Jurkat, Clone E6-1 (cell line): ENCODE measurements at regions not wholly inside any gene's neighbourhood (a gene's known extent, or its start where the extent isn't known, plus 50 kb on each side); places are given as distances from the start of the nearest gene placed in this dataset.

ENCODE experiments used
- DNase-seq: peaks from one replicate; pipeline ENCODE4 v3.0.0-alpha.2; 2011; ENCODE audit warnings: low read depth, low spot score
- H3K4me3 ChIP-seq: 2 replicates; pipeline ENCODE4 v1.5.1; 2011; ENCODE audit warnings: mild to moderate bottlenecking, low read length, control low read depth, moderate library complexity

DNA sequence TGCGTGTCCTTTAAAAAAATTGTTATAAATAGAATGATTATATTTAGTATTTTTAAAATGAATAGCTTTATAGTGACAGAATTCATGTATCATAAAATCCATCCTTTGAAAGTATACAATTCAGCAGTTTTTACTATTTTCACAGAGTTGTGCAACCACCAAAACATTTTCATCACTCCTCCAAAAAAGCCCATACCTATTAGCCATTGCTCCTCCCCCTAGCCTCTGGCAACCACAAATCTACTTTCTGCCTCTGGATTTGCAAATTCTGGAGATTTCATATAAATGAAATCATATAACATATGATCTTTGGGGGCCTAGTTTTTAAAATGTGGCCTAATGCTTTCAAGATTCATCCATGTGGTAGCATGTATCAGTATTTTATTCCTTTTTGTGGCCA lies 117.9 kb upstream of the MED13L start:
- no peak overlapping the region for H3K4me3 ChIP-seq

DNA sequence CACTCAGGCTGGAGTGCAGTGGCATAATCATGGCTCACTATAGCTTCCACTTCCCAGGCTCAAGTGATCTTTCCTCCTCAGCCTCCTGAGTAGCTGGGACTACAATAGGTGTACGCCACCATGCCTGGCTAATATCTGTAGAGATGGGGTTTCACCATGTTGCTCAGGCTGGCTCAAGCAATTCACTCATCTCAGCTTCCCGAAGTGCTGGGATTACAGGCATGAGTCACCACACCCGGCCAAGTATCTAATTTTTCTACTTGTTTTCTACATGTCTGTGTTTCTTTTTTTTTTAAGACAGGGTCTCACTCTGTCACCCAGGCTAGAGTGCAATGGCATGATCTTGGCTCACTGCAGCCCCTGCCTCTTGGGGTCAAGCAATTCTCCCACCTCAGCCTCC lies 119.7 kb upstream of the MED13L start:
- no peak for DNase-seq
- H3K4me3 ChIP-seq = no peak overlapping the region

More for the DNA sequence above, 117.9 kb upstream of the MED13L start:
- DNase-seq = no peak

DNA sequence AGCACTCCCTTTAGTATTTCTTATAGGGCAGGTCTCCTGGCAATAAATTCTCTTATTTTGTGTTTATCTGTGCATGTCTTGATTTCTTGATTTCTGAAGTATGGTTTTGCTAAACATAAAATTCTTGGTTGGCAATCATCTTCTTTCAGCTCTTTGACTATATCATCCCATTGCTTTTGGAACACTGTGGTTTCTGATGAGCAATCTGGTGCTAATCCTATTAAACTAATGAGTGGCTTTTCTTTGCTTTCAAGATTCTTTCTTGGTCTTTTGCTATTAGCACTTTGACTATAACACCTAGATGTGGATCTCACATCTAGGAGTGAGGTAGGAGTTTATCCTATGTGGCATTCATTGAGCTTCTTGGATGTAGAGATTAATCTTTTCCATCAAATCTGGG lies 120.7 kb upstream of the MED13L start:
- DNase-seq = no peak
- H3K4me3 ChIP-seq = no peak overlapping the region

DNA sequence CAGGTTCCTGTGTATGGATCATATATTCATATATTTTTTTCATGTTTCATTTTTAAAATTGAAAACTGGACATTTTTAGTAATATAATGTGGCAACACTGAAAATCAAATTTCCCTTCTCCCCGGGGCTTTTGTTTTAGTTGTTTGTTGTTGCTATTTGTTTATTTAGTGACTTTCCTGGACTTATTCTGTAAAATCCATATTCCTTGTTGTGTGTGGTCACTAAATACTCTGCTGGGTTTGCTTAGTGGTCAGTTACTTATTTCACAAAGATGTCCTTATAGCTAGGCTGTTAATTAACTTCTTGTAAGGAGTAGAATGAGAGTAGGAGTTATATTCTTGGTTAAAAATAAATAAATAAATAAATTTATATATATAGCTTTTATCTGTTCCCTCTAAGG lies 121.6 kb upstream of the MED13L start:
- H3K4me3 ChIP-seq = no peak overlapping the region

DNA sequence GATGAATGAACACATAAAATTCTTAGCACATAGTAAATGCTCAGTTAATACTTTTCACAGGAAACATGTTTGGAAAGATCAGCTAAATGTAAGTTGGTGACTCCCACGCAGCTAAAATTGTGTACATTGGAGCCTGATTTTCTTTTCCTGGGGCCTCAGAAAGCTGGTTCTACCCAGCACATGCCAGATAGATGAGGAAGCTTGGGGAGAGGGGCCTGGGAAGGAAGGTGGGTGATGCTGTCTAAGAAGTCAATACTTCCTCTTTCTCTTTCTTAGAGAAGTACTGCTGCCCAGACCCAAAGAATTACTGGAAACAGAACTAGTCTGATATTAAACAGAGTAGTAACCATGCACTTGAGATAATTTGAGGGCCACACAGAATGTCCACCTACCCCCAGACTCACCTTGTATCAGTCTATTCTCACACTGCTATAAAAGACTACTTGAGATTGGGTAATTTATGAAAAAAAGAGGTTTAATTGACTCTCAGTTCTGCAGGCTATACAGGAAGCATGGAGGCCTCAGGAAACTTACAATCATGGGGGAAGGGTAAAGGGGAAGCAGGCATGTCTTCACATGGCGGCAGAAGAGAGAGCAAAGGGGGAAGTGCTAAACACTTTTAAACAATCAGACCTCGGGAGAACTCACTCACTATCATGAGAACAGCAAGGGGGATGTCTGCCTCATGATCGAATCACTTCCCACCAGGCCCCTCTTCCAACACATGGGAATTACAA lies 123.3 kb upstream of the MED13L start:
- no peak for DNase-seq

More for the DNA sequence above, 121.6 kb upstream of the MED13L start:
- no peak for DNase-seq

DNA sequence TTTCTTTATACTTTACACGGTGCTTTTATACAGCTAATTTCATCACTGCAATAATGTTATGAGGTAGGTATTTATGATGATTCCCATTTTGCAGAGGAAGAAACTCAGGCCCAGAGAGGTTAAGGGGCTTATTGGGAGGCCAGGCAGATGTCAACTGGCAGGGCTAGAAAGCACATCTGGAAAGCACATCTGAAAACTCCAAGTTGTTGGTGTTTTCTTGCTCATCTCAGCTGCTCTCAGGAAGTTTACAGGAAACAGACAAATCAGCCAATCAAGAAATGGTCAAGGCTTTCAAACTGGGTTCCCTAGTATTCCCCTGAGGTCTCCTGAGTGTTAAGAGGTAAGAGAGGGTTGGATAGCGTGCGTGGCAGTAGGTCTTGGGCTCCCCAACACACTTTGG lies 124.1 kb upstream of the MED13L start:
- no peak overlapping the region for H3K4me3 ChIP-seq
- no peak for DNase-seq

More for the DNA sequence above, 123.3 kb upstream of the MED13L start:
- H3K4me3 ChIP-seq = no peak overlapping the region

DNA sequence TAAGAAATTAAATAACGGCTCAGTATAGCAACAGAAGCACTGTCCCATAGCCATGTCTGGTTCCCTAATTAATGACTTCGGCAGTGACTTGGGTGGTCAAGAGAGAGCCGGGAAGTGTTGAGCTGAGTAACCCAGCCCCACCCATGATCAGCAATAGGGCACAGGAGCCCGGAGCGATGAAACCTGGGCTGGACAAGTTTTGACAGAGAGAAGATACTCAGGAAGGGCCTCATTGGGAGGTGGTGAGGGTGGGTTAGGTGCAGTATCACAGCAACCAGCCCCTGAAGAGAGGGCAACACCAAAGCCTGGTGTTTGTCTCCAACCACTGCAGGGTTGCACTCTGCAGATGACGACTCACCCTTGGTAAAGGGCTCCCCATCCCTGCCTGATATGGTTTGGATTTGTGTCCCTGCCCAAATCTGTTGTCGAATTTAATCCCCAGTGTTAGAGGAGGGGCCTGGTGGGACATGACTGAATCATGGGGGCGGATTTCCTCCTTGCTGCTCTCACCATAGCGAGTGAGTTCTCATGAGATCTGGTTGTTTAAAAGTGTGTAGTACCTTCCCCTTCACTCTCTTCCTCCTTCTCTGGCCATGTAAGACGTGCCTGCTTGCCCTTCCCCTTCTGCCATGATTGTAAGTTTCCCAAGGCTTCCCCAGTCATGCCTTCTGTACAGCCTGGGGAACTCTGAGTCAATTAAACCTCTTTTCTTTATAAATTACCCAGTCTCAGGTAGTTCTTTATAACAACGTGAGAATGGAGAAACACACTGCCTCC lies 124.9 kb upstream of the MED13L start:
- H3K4me3 ChIP-seq = no peak overlapping the region
- DNase-seq = no peak

DNA sequence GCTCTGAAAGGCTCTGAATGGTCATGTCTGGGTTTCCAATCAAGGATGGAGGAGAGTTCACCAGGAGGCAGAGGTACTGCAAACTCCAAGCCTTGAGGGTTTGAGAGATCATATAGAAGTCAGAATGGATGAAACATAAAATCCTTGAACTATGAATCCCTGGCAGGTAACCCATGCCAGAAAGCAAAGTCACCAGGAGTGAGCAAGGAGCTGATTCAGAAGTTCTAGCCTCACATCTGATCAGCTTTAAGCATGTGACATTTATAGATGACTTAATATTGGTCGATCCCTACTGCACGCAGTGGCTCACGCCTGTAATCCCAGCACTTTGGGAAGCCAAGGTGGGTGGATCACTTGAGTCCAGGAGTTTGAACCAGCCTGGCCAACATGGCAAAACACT lies 126.1 kb upstream of the MED13L start:
- no peak for DNase-seq
- no peak overlapping the region for H3K4me3 ChIP-seq

DNA sequence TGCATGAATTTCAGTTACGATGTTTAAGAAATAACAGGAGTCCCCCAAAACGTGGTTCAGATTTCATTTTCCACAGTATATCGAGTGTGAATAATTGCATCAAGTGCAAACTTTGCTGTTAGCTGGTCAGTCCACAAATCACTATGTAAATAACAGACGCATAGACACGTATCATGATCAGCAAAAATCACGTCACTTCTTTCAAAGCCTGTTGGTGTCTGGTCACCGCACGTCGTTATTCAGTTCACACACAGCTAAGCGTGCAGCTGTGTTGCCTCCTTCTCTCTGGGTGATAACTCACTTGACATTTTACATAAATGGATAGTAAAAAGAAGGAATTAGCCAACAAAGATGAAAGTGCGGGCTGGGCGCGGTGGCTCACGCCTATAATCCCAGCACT lies 126.8 kb upstream of the MED13L start:
- no peak overlapping the region for H3K4me3 ChIP-seq

DNA sequence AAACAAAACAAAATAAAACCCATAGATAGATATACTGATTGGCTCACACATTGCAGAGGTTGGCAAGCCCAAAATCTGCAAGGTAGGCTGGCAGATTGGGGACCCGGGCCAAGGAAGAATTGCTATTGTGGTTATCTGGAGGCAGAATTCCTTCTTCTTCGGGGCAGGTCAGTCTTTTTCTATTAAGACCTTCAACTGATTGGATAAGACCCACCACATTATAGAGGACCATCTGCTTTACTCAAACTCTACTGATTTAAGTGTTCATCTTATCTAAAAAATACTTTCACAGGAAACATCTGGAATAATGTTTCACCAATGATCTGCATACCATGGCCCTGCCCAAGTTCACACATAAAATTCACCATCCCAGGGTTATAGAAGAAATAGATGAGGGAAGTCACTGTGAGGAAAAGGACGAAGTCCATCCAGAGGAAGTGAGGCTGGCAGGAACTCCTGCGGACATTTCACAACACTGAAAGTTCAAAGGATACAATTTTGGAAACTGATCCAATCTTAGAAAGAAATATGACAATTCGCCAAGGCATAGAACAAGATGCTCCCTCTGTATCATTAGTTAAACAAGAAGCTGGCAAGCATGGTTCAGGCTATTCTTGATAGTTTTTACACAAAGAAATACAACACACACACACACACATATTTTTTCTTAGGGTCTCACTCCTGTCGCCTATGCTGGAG lies 127.6 kb upstream of the MED13L start:
- no peak overlapping the region for H3K4me3 ChIP-seq
- no peak for DNase-seq

More for the DNA sequence above, 126.8 kb upstream of the MED13L start:
- no peak for DNase-seq

DNA sequence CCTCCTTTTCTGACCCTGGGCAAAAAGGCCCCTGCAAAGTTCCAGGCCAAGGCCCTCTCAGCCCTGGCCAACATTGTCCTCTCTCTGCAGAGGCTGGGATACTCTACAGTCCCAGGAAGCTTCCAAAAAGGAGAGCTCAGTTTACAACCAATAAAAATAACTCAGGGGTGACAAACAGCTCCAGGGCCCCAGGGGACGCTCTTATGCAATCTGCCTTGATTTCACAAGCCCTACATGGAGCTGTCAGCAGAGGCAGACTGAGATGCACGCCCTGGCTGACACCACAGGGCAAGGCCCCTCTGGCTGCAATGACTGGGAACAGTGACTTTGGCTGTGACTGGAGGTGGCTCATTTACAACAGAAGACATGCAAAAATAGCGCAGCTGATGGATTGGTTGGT lies 129.0 kb upstream of the MED13L start:
- no peak overlapping the region for H3K4me3 ChIP-seq
- peak; percentile 11 for DNase-seq

DNA sequence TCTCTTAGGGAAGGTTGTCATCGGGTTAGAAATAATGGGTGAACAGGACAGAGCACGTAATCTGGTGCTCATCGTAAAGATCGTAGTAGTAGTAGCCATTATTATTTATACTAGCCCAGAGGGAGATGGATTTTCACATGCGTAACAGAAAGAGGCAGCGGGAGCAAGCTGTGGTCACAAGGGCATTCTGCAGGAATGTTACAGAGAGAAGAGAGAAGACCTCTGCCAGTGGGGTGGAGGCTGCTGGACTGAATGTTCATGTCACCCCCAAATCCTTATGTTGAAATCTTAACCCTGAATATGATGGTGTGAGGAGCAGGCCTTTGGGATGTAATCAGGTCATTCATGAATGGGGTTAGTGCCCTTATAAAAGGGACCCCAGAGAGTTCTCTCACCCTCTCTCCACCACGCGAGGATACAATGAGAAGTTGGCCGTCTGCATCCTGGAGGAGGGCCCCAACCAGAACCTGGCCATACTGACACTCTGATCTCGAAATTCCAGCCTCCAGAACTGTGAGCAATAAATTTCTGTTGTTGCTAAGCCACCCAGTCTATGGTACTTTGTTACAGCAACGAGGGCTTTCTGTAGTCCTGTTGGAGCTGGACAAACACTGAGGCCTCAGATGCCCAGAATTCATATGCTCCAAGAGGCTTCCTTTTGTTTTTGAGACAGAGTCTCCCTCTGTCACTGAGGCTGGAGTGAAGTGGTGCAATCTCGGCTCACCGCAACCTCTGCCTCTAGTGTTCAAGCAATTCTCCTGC lies 131.2 kb upstream of the MED13L start:
- DNase-seq = no peak

DNA sequence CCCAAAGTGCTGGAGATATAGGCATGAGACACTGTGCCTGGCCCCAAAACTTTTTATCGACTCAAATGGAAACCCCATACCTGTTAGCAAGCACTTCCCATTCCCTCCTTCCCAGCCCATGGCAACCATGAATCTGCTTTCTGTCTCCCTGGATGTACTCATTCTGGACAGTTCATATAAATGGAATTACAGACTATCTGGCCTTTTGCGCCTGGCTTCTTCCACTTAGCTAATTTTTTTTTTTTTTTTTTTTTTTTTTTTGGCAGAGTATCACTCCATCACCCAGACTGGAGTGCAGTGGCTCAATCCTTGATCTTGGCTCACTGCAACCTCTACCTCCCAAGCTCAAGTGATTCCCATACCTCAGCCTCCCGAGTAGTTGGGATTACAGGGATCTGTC lies 134.5 kb upstream of the MED13L start:
- DNase-seq = no peak
- H3K4me3 ChIP-seq = no peak overlapping the region

More for the DNA sequence above, 131.2 kb upstream of the MED13L start:
- H3K4me3 ChIP-seq = no peak overlapping the region

DNA sequence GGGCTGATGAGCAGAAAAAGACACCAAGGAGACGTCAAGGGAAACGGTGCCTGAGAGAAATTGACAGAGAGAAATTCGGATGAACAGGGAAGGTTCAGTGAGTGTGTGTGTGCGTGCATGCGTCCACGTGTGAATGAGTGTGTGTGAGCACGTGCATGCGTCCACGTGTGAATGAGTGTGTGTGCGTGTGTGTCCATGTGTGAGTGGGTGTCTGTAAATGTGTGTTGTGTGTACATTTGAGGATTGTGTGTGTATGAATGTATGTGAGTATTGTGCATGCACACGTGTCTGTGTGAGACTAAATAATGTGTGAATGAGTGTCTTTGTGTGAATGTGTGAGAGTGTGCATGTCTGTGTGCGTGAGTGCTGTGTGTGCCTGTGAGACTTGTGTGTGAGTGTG lies 137.4 kb upstream of the MED13L start:
- DNase-seq = no peak
- H3K4me3 ChIP-seq = no peak overlapping the region

DNA sequence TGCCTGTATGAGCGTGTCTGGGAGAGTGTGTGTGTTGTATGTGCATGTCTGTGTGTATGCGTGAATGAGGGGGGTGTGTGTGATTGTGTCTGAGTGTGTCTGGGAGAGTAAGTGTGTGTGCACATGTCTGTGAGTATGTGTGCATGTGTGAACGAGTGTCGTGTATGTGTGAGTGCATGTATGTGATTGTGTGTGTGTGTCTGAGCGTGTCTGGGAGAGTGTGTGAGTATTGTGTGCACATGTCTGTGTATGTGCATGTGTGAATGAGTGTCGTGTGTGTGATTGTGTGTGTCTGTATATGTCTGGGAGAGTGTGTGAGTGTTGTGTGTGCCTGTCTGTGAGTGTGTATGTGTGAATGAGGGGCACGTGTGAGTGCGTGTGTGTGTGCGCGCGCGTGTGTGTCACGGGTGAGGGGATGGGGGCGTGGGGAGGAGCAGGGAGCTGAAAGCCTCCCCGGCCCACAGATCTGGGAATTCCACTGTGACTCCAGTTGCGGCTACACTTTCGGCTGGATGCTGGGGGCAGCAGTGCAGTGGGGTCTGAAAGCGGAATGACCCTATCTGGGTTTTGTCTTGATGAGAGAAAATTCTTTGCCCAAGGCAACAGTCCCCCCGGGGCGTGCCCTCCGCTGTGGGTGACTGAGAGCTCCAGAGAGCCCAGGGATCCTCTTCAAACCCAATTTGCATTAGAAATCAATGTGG lies 138.1 kb upstream of the MED13L start:
- no peak overlapping the region for H3K4me3 ChIP-seq
- no peak for DNase-seq

DNA sequence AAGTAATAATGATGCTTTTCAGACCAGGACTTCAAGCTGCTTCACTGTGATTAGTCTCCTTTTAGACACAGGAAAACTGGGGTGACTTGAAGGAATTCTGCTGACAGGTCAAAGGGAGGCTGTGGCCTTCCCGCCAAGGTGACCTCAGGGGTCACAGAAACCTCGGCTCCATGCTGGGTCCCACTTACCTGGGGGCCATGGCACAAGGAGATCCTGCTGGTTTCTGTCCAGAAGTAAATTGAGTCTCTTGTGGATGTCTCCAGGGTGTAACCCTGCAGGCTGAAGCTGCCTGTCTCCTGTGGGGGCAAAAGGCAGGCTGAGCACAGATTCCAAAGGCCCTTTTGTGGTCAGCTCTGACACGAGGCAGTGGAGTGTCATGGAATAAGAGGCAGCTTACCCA lies 138.7 kb upstream of the MED13L start:
- DNase-seq = no peak
- H3K4me3 ChIP-seq = no peak overlapping the region

DNA sequence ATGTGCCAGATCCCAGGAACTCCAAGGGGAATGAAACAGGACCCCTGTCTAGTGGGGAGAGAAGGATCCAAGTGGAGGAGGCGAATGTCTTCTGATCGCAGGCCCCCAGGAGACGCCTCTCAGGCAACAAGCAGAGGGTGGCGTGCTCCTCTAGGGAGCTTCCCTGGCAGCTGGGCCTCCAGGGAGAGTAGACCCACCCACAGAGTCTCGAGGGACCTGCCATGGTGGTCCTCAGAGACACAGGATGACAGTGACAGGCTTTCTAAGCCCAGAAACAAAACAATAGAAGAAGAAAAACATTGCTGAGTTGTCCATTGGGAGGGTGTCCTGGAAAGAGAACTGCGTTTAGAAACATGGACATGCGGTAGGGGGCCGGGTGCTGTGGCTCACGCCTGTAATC lies 140.6 kb upstream of the MAP1LC3B2 start:
- H3K4me3 ChIP-seq = no peak overlapping the region
- DNase-seq = no peak

DNA sequence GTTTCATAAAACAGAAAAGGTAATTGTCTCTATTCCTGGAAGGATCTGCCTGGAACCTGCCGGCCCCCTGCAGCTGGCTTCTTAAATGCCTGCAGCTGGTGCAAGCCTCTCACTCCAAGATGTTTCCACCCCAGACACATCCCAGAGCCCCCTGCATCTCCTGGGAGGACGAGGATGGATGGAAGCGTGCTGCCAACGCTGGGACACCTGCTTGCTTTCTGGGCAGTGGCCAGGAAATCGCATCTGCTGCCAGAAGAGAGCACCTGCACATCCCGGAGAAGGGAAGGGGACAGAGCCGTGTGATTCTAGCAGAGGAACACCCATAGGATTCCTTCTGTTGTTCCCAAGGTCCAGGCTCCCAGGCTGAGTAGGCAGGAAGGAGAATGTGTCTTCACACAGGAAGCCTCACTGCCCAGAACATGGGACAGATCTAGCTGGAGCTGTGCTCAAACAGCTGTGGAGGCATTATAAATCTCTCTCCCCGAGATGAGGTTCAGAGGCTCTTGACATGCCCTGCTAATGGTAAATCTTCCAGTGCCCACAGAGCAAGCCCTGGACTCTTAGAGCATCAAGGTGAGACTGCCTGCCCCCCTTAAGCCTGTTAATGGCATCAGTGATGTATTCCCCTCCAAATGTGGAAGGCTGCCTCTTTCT lies 138.8 kb upstream of the MAP1LC3B2 start:
- no peak overlapping the region for H3K4me3 ChIP-seq
- DNase-seq = no peak
